CD4-positive, alpha-beta T cell treated with Interleukin-1 beta for 1 hour (primary cell): ENCODE measurements at regions not wholly inside any gene's neighbourhood (a gene's known extent, or its start where the extent isn't known, plus 50 kb on each side); places are given as distances from the start of the nearest gene placed in this dataset.
"Not testable (repeated sequence)": the region's sequence is repeated elsewhere in the genome, so short reads cannot be mapped to it uniquely, and the experiment has no call there.

Experiments used
- DNase-seq, 2 donors: peaks; one replicate each; pipeline ENCODE4 v3.0.0-alpha.2; 2020 to 2022

- DNase-seq = no peak
Observed at GRCh38 chr19:30857388-30857787, 485.2 kb downstream of the ZNF536 start.

GRCh38 chr19:30856786-30857185 is 484.6 kb downstream of the ZNF536 start:
- DNase-seq = no peak

DNA sequence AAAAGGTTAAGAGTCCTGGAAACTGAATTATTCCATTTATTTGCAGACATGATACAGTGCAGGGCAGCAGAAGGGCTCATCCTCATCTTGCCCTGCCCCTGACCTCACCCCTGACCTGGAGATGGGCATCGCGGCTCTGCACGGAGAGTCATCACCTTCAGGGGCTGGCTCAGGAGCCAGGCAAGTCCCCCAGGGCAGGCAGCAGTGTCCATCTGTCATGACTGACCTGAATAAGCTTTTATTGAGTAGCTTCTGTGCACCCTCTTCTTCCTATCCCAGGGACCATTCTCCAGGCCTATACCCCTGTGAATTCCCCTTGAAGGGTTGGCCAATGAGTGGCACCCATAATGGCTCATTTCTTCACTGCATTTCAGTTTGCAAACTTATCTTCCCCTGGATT is 484.2 kb downstream of the ZNF536 start:
- DNase-seq = no peak

- DNase-seq = no peak
Observed at GRCh38 chr19:30855442-30855841, 483.3 kb downstream of the ZNF536 start.

DNA sequence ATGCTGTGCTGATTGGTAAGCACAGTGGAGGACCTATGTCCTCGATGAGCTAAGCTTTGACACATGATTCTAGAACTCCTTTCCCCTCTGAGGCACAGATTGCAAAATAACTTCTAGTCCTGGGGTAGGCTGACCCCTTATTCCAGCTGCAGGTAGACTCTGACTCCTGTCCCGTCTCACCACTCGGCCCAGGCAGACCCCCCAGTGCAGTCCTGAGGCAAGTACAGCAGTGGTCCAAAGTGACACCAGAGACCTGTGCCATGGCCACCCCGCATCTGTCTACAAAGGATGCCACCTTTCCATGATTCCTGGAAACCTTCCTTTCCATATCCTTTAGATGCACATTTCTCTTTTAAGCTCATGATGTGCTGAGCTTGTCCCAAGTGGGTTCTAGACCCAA is 482.5 kb downstream of the ZNF536 start:
- no peak for DNase-seq

DNA sequence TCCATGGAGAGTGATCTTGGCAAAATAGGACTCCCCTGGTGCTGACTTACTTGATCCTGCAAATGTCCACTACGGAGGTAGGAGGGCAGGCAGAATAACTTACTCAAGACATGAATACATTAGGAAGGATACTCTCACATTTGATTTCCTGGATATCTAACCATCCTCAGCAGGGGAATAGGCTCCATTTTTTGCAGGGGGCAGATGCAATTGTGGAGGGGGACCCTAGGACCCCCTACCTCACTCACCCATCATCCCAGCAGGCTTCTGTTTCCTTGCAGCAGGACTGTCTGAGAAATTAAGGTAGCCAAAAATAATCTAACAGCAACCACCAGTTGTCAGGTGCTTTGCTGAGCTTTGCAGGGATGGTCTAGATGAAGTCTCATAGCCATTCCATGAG is 482.0 kb downstream of the ZNF536 start:
- DNase-seq = no peak

DNA sequence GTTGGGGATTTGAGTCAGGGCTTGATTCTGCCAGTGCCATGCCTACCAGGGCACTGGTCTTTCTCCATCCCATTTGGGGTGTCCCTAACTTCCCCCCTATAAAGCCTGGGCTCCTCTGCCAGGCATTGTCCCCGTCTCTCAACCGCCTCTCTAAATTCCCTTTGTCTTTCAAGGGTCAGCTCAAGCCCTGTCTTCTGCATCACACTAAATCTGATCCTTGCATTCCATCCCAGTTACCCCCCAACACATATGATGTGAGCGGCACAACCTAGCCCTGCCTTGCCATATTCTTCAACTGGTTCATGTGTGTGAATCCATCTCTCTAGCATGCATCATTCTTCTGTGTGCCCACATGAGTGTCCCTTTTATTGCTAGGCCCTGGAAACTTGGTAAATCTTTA is 480.9 kb downstream of the ZNF536 start:
- DNase-seq = no peak

- DNase-seq = no peak
Observed at GRCh38 chr19:30852168-30852567, 480.0 kb downstream of the ZNF536 start.

- DNase-seq = no peak
Observed at GRCh38 chr19:30851646-30852045, 479.5 kb downstream of the ZNF536 start.

GRCh38 chr19:30848636-30849425 is 476.6 kb downstream of the ZNF536 start:
- no peak for DNase-seq

- DNase-seq = no peak
Observed at GRCh38 chr19:30846102-30846501, 473.9 kb downstream of the ZNF536 start.

GRCh38 chr19:30842926-30843325 is 470.7 kb downstream of the ZNF536 start:
- no peak for DNase-seq

DNA sequence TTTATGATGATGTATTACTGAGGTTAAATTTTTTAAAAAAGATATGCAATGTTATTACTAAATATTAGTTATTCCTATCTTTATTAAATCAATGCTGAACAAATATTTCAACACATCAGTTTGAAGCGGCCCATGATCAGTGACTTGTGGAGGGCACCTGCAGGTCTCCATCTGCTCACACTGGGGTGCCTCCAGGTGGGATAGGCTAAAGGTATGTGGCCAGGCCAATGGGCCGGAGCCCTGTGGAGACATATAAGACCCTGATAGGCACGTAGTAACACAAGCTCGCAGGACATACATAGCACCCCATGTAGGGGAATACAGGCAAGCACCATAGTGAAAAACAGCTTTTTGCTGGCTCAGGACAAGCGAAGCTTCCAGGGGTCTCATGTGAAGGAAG is 469.8 kb downstream of the ZNF536 start:
- DNase-seq = no peak

DNA sequence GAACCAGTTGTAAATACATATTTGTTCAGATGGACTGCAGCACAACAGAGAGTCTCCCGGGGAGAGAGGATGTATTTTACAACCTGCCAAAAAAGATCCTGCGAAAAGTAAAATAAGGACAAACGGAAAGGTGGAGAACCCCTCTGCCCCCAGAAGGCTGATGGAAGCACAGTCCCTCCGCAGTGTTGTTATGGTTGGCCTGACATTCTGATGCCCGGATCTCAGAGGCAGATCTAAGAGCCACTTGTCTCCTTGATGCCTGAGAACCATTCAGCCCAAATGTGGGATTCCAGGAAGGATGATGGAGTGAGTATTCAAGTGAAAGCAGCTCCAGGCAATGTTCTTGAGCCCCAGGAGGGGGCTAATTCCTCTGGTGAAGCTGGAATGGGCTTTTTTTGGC is 458.7 kb downstream of the ZNF536 start:
- no peak for DNase-seq

DNA sequence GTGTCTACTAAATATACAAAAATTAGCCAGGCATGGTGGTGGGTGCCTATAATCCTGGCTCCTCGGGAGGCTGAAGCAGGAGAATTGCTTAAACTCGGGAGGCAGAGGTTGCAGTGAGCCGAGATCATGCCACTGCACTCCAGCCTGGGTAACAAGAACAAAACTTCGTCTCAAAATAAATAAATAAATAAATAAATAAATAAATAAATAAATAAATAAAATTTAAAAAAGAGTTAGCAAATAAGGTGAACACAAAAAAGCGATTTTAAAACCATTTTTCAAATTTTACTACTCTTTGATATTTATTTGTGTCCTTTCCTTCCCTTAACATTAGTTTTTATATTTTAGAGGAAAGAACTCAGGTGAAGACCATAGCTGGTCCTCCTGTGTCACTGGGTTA is 453.3 kb downstream of the ZNF536 start:
- not testable (repeated sequence) for DNase-seq

- no peak for DNase-seq
Observed at GRCh38 chr19:30824809-30825208, 452.6 kb downstream of the ZNF536 start.

- DNase-seq = no peak
Observed at GRCh38 chr19:30817965-30818567, 445.9 kb downstream of the ZNF536 start.

GRCh38 chr19:30817197-30817596 is 445.0 kb downstream of the ZNF536 start:
- DNase-seq = no peak

DNA sequence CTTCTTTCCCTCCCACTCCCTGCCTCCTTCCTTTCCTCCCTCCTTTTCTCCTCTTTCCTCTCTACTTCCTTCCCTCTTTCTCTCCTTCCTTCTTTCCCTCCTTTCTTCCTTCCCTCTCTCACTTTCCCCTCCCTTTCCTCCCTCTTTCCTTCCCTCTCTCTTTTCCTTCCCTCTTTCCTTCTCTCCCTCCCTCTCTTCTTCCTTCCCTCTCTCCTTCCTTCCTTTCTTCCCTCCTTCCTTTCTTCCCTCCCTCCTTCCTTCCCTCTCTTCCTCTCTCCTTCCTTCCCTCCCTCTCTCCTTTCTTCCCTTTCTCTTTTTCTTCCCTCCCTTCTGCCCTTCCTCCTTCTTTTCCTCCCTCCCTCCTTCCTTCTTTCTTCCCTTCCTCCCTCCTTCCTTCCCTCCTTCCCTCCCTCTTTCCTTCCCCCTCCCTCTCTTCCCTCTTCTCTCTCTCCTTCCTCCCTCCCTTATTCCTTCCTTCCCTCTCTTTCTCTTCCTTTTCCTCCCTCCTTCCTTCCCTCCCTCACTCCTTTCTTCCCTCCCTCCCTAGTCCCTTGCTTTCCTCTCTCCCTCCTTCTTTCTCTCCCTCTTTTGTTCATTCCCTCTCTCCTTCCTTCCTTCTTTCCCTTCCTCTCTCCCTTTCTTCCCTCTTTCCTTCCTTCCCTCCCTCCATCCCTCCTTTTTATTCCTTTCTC is 443.9 kb downstream of the ZNF536 start:
- no peak for DNase-seq

GRCh38 chr19:30812099-30812678 is 440.0 kb downstream of the ZNF536 start:
- DNase-seq = no peak

GRCh38 chr19:30811397-30812098 is 439.4 kb downstream of the ZNF536 start:
- no peak for DNase-seq

DNA sequence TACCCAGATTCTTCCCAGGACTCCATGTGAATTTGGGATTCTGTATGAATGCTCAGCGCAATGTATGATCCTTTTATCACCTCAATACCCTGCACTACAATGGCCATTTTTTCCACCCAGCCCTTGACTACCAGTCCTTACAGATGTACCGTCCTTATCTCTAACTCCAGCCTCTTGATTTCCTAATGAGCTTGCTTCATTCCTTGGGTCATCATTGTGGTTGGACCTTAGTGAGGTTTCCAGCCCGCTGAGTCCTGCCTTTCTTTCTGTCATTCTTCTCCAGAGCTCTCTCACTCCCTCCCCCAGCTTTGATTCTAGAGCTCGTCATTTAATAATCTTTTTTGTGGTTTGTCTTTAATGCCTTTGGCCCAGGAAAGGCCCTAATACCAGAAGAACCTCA is 438.5 kb downstream of the ZNF536 start:
- DNase-seq = no peak

- DNase-seq = no peak
Observed at GRCh38 chr19:30807278-30807677, 435.1 kb downstream of the ZNF536 start.
